ENCODE measurements at regions not wholly inside any gene's neighbourhood (a gene's known extent, or its start where the extent isn't known, plus 50 kb on each side); places are given as distances from the start of the nearest gene placed in this dataset.

GRCh38 chr4:181647396-181648147 is 595.6 kb upstream of the TENM3 start:
- Histone ChIP-seq H3K4me1 (no peaks in the 10 kb centered on the region), H3K9me3 (peaks cover 0 to 7% (median 0%) of the 10 kb centered on the region in 12 donors), H3K27ac (no peak overlapping the region), H3K36me3 (no peaks in the 10 kb centered on the region), H3K27me3 (peaks cover 0 to 3% (median 0%) of the 10 kb centered on the region in 9 donors), H3K4me3 (no peak overlapping the region)
- DNase-seq (no peak), ATAC-seq (no peak)
- WGBS, 4 donors: 58 to 73% (median 64%) methylated on average over 19 of the region's 19 CpGs
- intact Hi-C loops (cut with DNase I): no loop called here
- TF ChIP-seq POLR2A (IDR thresholded peaks at IDR 0.05) (no peak), CTCF (IDR thresholded peaks at IDR 0.05) (no peak)

DNA sequence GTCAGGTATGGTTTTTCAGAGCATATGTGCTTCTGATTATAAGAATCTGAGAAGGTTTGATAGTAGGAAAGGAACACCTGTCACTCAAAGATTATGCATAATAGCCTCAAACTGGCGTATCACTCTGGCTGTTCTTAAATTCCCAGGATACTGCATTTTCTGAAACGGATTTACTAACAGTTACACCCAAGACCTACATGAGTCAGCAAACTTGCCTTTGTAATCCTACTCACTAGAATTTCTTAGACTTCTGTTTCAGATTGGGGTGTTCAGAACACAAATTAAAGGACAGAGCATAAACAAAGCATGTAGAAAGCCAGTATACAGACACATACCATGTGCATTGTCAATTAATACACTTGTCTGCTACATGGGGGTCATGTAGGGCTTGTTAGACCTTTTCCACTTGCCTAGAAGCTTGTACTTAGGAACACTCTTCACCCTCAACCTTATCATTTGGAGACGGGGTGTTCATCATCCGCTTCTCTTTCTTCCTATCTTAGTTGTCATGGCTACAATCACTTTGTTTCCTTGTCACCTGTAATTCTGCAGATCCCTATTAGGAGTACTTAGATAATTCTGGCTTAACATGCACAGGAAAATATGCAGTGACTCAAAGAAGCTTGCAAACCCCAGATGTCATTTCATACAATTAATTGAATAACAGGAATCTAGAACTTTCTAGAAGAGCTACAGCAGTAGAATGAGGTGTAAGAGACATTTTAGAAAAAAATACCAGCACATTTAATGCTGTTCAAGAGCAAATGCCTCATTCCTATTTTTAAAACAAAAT is 593.0 kb upstream of the TENM3 start:
- ATAC-seq (no peak), DNase-seq (no peak)
- peaks cover 0 to 1% (median 0%) of the 10 kb centered on the region in 9 donors for H3K27me3 ChIP-seq
- no peak overlapping the region for H3K4me3 ChIP-seq
- H3K27ac ChIP-seq: no peak overlapping the region
- intact Hi-C loops (cut with DNase I): no loop called here
- no peaks in the 10 kb centered on the region for H3K36me3 ChIP-seq
- no peaks in the 10 kb centered on the region for H3K4me1 ChIP-seq
- WGBS, 4 donors: 40 to 48% (median 43%) methylated on average over 4 of the region's 4 CpGs
- TF ChIP-seq POLR2A (IDR thresholded peaks at IDR 0.05): no peak
- no peak for TF ChIP-seq CTCF (IDR thresholded peaks at IDR 0.05)
- no peaks in the 10 kb centered on the region for H3K9me3 ChIP-seq

DNA sequence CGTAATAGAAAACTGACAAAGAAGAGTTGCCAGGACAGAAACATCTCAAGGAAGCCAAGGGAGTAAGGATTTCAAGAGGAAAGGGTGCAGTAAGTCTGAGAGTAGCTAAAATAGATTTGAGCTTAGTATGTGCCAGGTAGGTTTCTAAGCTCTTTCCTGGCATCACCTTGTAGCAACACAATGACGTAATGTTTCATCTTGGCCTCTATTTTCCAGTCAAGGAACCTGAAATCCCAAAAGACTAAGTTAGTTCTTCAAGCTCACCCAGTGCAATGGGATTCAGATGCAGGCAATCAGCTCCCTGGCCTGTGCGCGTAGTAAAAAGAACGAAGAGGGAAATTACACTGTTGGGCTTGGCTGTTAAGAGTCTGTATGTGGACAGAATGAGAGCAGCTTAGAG is 586.5 kb upstream of the TENM3 start:
- DNase-seq: no peak
- Histone ChIP-seq H3K36me3 (no peaks in the 10 kb centered on the region), H3K4me3 (no peak overlapping the region), H3K27ac (no peak overlapping the region), H3K4me1 (peaks cover 0 to 5% (median 0%) of the 10 kb centered on the region in 12 donors), H3K27me3 (no peaks in the 10 kb centered on the region), H3K9me3 (no peaks in the 10 kb centered on the region)
- intact Hi-C loops (cut with DNase I): no loop called here
- no peak for ATAC-seq
- 87 to 93% (median 89%) methylated on average over 5 of the region's 5 CpGs for WGBS, 4 donors
- TF ChIP-seq POLR2A (IDR thresholded peaks at IDR 0.05) (no peak), CTCF (IDR thresholded peaks at IDR 0.05) (no peak)

DNA sequence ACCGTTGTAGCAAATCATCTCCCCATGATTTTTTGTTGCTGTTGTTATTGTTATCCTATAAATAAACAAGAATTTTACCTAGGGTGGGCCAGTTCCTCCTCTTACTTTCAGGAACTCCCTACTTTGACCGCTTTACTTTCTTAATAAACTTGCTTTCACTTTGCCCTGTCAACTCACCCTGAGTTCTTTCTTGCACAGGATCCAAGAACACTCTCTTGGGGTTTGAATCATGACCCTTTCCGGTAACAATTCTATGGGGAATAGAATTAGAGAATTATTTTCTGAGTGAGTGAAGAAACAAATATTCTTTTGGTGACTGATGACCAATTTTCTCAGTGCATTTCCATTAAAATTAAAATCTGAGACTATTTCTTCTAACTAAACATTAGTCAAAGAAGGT is 584.0 kb upstream of the TENM3 start:
- intact Hi-C loops (cut with DNase I): no loop called here
- DNase-seq: no peak
- Histone ChIP-seq H3K9me3 (no peaks in the 10 kb centered on the region), H3K36me3 (no peaks in the 10 kb centered on the region), H3K4me1 (peaks cover 0 to 11% (median 0%) of the 10 kb centered on the region in 12 donors), H3K27me3 (no peaks in the 10 kb centered on the region), H3K4me3 (no peak overlapping the region), H3K27ac (no peak overlapping the region)
- TF ChIP-seq CTCF (IDR thresholded peaks at IDR 0.05) (no peak), POLR2A (IDR thresholded peaks at IDR 0.05) (no peak)
- ATAC-seq: no peak
- 59 to 75% (median 64%) methylated on average over 3 of the region's 3 CpGs for WGBS, 4 donors

All from heart left ventricle (tissue), 16 donors.